Mucosa of stomach (tissue), 1 donor: ENCODE measurements at regions not wholly inside any gene's neighbourhood (a gene's known extent, or its start where the extent isn't known, plus 50 kb on each side); places are given as distances from the start of the nearest gene placed in this dataset.

ENCODE experiments used
- H3K27me3 ChIP-seq: one replicate; pipeline ENCODE4 v1.7.0; 2013; ENCODE audit warnings: mild to moderate bottlenecking, low read length; ENCODE audit not compliant: control insufficient read depth, insufficient read depth
- H3K36me3 ChIP-seq: one replicate; pipeline ENCODE4 v1.7.0; 2013; ENCODE audit warnings: low read length; ENCODE audit not compliant: control insufficient read depth, insufficient read depth
- H3K4me1 ChIP-seq: one replicate; pipeline ENCODE4 v1.7.0; 2013; ENCODE audit warnings: mild to moderate bottlenecking, low read length; ENCODE audit not compliant: control insufficient read depth, insufficient read depth
- H3K4me3 ChIP-seq: one replicate; pipeline ENCODE4 v1.7.0; 2013; ENCODE audit warnings: low read length
- H3K9ac ChIP-seq: one replicate; pipeline ENCODE4 v1.7.0; 2013; ENCODE audit warnings: mild to moderate bottlenecking, low read length, moderate library complexity
- H3K9me3 ChIP-seq: one replicate; pipeline ENCODE4 v1.7.0; 2013; ENCODE audit warnings: mild to moderate bottlenecking, low read length, moderate library complexity; ENCODE audit not compliant: control insufficient read depth
- donor health status: Pancreatic carcinoma.

- no peaks in the 10 kb centered on the region for H3K9me3 ChIP-seq
- H3K36me3 ChIP-seq: no peaks in the 10 kb centered on the region
- no peaks in the 10 kb centered on the region for H3K4me1 ChIP-seq
- H3K27me3 ChIP-seq: no peaks in the 10 kb centered on the region
- H3K4me3 ChIP-seq: no peak overlapping the region
- no peak overlapping the region for H3K9ac ChIP-seq
Observed at GRCh38 chr13:64339373-64340063, 2890.6 kb downstream of the PCDH9 start.

DNA sequence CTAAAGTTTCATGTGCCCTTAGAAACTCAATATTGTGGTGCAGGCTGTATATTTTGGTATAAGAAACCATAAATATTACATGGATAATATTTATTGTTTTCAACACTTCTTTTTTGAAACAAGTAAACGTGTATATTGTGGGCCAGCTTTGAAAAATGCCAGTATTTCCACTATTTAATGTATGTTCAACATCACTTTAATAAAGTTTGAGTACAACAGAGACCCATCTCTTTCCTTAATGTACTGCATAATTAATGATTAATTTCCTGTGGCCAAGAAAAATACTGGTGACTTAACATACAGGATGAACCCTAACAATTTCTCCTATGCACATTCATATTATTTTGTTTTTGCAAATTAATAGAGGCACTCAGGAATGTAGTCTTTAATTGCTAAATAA, 2891.5 kb downstream of the PCDH9 start:
- H3K4me1 ChIP-seq: no peaks in the 10 kb centered on the region
- no peaks in the 10 kb centered on the region for H3K27me3 ChIP-seq
- no peaks in the 10 kb centered on the region for H3K9me3 ChIP-seq
- H3K36me3 ChIP-seq: no peaks in the 10 kb centered on the region
- no peak overlapping the region for H3K9ac ChIP-seq
- H3K4me3 ChIP-seq: no peak overlapping the region

DNA sequence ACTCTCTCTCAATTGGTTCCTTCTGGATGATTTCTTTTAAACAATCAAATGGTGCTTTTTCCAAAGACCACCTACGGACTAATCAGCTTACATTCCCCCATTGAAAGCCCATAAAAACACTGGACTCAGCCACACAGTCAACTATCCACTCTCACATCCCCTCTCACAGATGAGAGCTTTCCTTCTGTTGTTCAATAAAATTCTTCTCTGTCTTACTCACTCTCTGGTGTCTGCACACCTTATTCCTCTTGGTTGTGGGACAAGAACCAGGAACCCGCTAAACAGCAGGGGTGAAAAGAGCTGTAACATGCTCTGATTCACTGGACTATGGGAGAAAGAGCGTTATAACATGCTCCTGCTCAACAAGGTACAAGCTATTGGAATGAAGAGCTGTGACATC, 2896.2 kb downstream of the PCDH9 start:
- no peaks in the 10 kb centered on the region for H3K9me3 ChIP-seq
- no peaks in the 10 kb centered on the region for H3K27me3 ChIP-seq
- H3K4me3 ChIP-seq: no peak overlapping the region
- H3K4me1 ChIP-seq: no peaks in the 10 kb centered on the region
- H3K9ac ChIP-seq: no peak overlapping the region
- no peaks in the 10 kb centered on the region for H3K36me3 ChIP-seq

GRCh38 chr13:64332048-64332447, 2898.1 kb downstream of the PCDH9 start:
- no peak overlapping the region for H3K4me3 ChIP-seq
- H3K27me3 ChIP-seq: no peaks in the 10 kb centered on the region

DNA sequence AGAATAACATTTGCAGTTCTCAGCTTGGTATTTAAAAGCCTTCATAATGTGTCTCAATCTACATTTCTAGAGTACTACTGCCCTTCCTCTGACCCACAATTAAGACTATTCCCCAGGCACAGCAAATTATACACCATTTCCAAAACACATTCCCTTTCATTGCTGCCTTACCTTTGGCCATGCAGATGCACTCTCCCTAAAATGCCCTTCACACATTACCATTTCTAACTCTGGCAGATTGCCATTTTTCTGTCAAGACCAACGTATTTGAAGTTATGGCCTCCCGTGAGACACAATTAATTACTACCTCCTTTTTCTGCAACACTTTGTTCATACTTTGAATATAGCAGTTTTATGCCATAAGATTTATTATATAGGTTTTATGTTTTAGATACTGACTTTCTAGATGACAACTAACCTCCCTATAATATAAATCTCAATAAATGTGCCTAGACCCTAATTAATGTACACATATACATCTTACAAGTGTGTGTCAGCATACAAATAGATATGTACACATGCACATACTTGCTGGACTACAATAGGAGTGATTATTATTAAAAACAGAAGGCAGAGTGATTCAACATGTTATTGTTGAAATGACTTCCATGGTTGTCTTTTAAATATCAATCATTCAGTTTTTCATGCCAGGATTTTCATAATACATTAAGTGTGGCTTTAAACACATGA, 2902.5 kb downstream of the PCDH9 start:
- H3K9me3 ChIP-seq: no peaks in the 10 kb centered on the region

More at GRCh38 chr13:64332048-64332447, 2898.1 kb downstream of the PCDH9 start:
- no peaks in the 10 kb centered on the region for H3K36me3 ChIP-seq
- no peaks in the 10 kb centered on the region for H3K9me3 ChIP-seq
- no peaks in the 10 kb centered on the region for H3K4me1 ChIP-seq
- H3K9ac ChIP-seq: no peak overlapping the region

GRCh38 chr13:64314331-64314730, 2898.7 kb upstream of the PCDH20 start:
- no peak overlapping the region for H3K9ac ChIP-seq
- no peak overlapping the region for H3K4me3 ChIP-seq
- no peaks in the 10 kb centered on the region for H3K9me3 ChIP-seq
- no peaks in the 10 kb centered on the region for H3K36me3 ChIP-seq
- no peaks in the 10 kb centered on the region for H3K27me3 ChIP-seq
- no peaks in the 10 kb centered on the region for H3K4me1 ChIP-seq

More for the DNA sequence above, 2902.5 kb downstream of the PCDH9 start:
- H3K4me1 ChIP-seq: no peaks in the 10 kb centered on the region
- H3K27me3 ChIP-seq: no peaks in the 10 kb centered on the region
- no peak overlapping the region for H3K4me3 ChIP-seq
- no peak overlapping the region for H3K9ac ChIP-seq
- no peaks in the 10 kb centered on the region for H3K36me3 ChIP-seq

- Histone ChIP-seq H3K36me3 (no peaks in the 10 kb centered on the region), H3K4me1 (no peaks in the 10 kb centered on the region), H3K9ac (no peak overlapping the region), H3K27me3 (no peaks in the 10 kb centered on the region), H3K4me3 (no peak overlapping the region), H3K9me3 (no peaks in the 10 kb centered on the region)
Observed at GRCh38 chr13:64311948-64312347, 2896.3 kb upstream of the PCDH20 start.

- Histone ChIP-seq H3K36me3 (no peaks in the 10 kb centered on the region), H3K9ac (no peak overlapping the region), H3K4me1 (no peaks in the 10 kb centered on the region), H3K27me3 (no peaks in the 10 kb centered on the region), H3K9me3 (no peaks in the 10 kb centered on the region), H3K4me3 (no peak overlapping the region)
Observed at GRCh38 chr13:64311112-64311511, 2895.5 kb upstream of the PCDH20 start.

GRCh38 chr13:64305246-64305645, 2889.6 kb upstream of the PCDH20 start:
- Histone ChIP-seq H3K4me1 (no peaks in the 10 kb centered on the region), H3K4me3 (no peak overlapping the region), H3K36me3 (no peaks in the 10 kb centered on the region), H3K27me3 (no peaks in the 10 kb centered on the region), H3K9ac (no peak overlapping the region), H3K9me3 (no peaks in the 10 kb centered on the region)

GRCh38 chr13:64300239-64300638, 2884.6 kb upstream of the PCDH20 start:
- H3K4me3 ChIP-seq: no peak overlapping the region
- H3K27me3 ChIP-seq: no peaks in the 10 kb centered on the region
- no peaks in the 10 kb centered on the region for H3K9me3 ChIP-seq
- H3K9ac ChIP-seq: no peak overlapping the region
- no peaks in the 10 kb centered on the region for H3K36me3 ChIP-seq
- H3K4me1 ChIP-seq: no peaks in the 10 kb centered on the region

DNA sequence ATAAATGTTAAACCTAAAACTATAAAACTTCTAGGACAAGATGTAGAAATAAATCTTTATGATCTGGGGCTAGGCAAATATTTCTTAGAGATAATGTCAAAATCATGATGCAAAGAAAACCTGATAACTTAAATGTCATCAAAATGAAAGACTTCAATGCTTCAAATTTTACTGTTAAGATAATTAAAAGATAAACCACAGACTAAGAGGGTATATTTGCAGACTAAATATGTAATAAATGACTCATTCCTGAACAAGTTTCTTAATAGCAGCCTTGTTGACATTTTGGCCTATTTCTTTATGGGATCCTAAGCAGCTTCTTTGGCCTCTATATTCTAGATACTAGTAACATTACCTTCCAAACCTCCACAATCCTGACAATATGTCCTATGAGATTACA, 2878.3 kb upstream of the PCDH20 start:
- no peaks in the 10 kb centered on the region for H3K9me3 ChIP-seq
- H3K27me3 ChIP-seq: no peaks in the 10 kb centered on the region
- no peak overlapping the region for H3K9ac ChIP-seq
- H3K4me3 ChIP-seq: no peak overlapping the region
- no peaks in the 10 kb centered on the region for H3K36me3 ChIP-seq
- H3K4me1 ChIP-seq: no peaks in the 10 kb centered on the region

- H3K4me3 ChIP-seq: no peak overlapping the region
- H3K9ac ChIP-seq: no peak overlapping the region
- no peaks in the 10 kb centered on the region for H3K9me3 ChIP-seq
- H3K4me1 ChIP-seq: no peaks in the 10 kb centered on the region
- H3K36me3 ChIP-seq: no peaks in the 10 kb centered on the region
- H3K27me3 ChIP-seq: no peaks in the 10 kb centered on the region
Observed at GRCh38 chr13:64289702-64290101, 2874.1 kb upstream of the PCDH20 start.
